H1 (cell line): ENCODE measurements at regions not wholly inside any gene's neighbourhood (a gene's known extent, or its start where the extent isn't known, plus 50 kb on each side); places are given as distances from the start of the nearest gene placed in this dataset.

Experiments
- CTCF ChIA-PET: fragments of 300-600 bp; sonication (Branson Sonifier 250); formaldehyde crosslinking; loops from one replicate; lab custom pipeline; 2021; ENCODE audit not compliant: partially characterized antibody; lab: Charles Lee
- POLR2A ChIA-PET: fragments of 300-600 bp; sonication (Branson Sonifier 250); formaldehyde crosslinking; loops from one replicate; lab custom pipeline; 2021; ENCODE audit warnings: inconsistent platforms; ENCODE audit not compliant: partially characterized antibody; lab: Charles Lee
- DNase-seq, 2 experiments: peaks; one replicate each; pipeline versions ENCODE4 v3.0.0 to v3.0.0-alpha.2; 2010 to 2022; ENCODE audit warnings: low spot score in 2 of 2, low read depth in 1 of 2, mixed read lengths in 1 of 2
- FAIRE-seq: peaks from 2 replicates; lab custom pipeline; 2011; peaks lifted over from hg19 to GRCh38; lab: Jason Lieb, UNC
- H2AFZ ChIP-seq: 2 replicates; pipeline ENCODE4 v1.8.1; 2012; ENCODE audit warnings: low read length, inconsistent platforms
- H2AK5ac ChIP-seq: 2 replicates; pipeline ENCODE4 v1.6.1; 2013; ENCODE audit warnings: low read depth, low read length
- H2BK120ac ChIP-seq: replicated peaks from 2 replicates; pipeline ENCODE3; 2013; ENCODE audit warnings: low read depth, low read length, inconsistent platforms
- H2BK12ac ChIP-seq: 2 replicates; pipeline ENCODE4 v1.6.1; 2013; ENCODE audit warnings: low read depth, low read length
- H2BK15ac ChIP-seq: 2 replicates; pipeline ENCODE4 v1.6.1; 2013; ENCODE audit warnings: low read length
- H2BK20ac ChIP-seq: 2 replicates; pipeline ENCODE4 v1.6.1; 2013; ENCODE audit warnings: low read length
- H2BK5ac ChIP-seq: 2 replicates; pipeline ENCODE4 v1.6.1; 2013; ENCODE audit warnings: low read depth, low read length
- H3K14ac ChIP-seq: 2 replicates; pipeline ENCODE4 v1.6.1; 2013; ENCODE audit warnings: inconsistent platforms; ENCODE audit not compliant: insufficient read length
- H3K18ac ChIP-seq: 2 replicates; pipeline ENCODE4 v1.6.1; 2013; ENCODE audit warnings: low read length; ENCODE audit errors: extremely low read depth
- H3K23ac ChIP-seq: 2 replicates; pipeline ENCODE4 v1.6.1; 2013; ENCODE audit warnings: inconsistent platforms; ENCODE audit not compliant: insufficient read length
- H3K23me2 ChIP-seq: 2 replicates; pipeline ENCODE4 v1.6.1; 2013; ENCODE audit warnings: low read depth, low read length
- H3K27ac ChIP-seq: 2 replicates; pipeline ENCODE4 v1.6.1; 2011; ENCODE audit warnings: low read depth, low read length, inconsistent platforms
- H3K27me3 ChIP-seq, 4 experiments: replicated peaks in 1 of 4; 1 replicate in 1 of 4; 2 replicates in 3 of 4; pipeline versions ENCODE4 v1.6.1 to v1.8.1; 2011 to 2013; ENCODE audit warnings: low read length in 3 of 4, mild to moderate bottlenecking in 3 of 4, inconsistent platforms in 2 of 4, mixed read lengths in 2 of 4, moderate library complexity in 1 of 4; ENCODE audit not compliant: control insufficient read depth in 3 of 4, insufficient read depth in 3 of 4; ENCODE audit errors: extremely low read depth in 1 of 4
- H3K36me3 ChIP-seq, 4 experiments: 2 replicates each; pipeline versions ENCODE4 v1.6.1 to v1.8.1; 2011 to 2013; ENCODE audit warnings: mild to moderate bottlenecking in 4 of 4, low read length in 3 of 4, moderate library complexity in 2 of 4, control low read depth in 1 of 4, inconsistent platforms in 1 of 4; ENCODE audit not compliant: insufficient read depth in 4 of 4, control insufficient read depth in 2 of 4
- H3K4ac ChIP-seq: replicated peaks from 2 replicates; pipeline ENCODE3; 2013; ENCODE audit warnings: low read length, low read depth, mixed read lengths, inconsistent platforms; ENCODE audit not compliant: insufficient read length
- H3K4me1 ChIP-seq, 4 experiments: replicated peaks in 1 of 4; 1 replicate in 1 of 4; 2 replicates in 3 of 4; pipeline versions ENCODE4 v1.6.1 to v1.8.1; 2011 to 2013; ENCODE audit warnings: low read length in 3 of 4, inconsistent platforms in 2 of 4, mixed read lengths in 1 of 4; ENCODE audit not compliant: insufficient read depth in 4 of 4, control insufficient read depth in 3 of 4
- H3K4me2 ChIP-seq, 2 experiments: 2 replicates each; pipeline versions ENCODE4 v1.6.1 to v1.8.1; 2011 to 2013; ENCODE audit warnings: low read depth in 2 of 2, low read length in 2 of 2, control low read depth in 1 of 2, inconsistent platforms in 1 of 2, mild to moderate bottlenecking in 1 of 2; ENCODE audit not compliant: insufficient read depth in 1 of 2
- H3K4me3 ChIP-seq, 4 experiments: fragments of 200-600, 300-600 bp in 1 of 4; sonication (generic), shearing (Covaris generic), sonication (Bioruptor Twin) in 1 of 4; 2 replicates each; pipeline versions ENCODE4 v1.5.1 to v1.8.1; 2011 to 2016; ENCODE audit warnings: low read length in 4 of 4, low read depth in 3 of 4, control low read depth in 2 of 4, inconsistent platforms in 2 of 4, mild to moderate bottlenecking in 2 of 4, mixed read lengths in 1 of 4, moderate library complexity in 1 of 4; ENCODE audit not compliant: insufficient read depth in 2 of 4; ENCODE audit errors: extremely low read depth in 1 of 4
- H3K56ac ChIP-seq: replicated peaks from 2 replicates; pipeline ENCODE3; 2013; ENCODE audit warnings: low read depth, mild to moderate bottlenecking, mixed read lengths, low read length, inconsistent platforms; ENCODE audit not compliant: insufficient read length
- H3K79me1 ChIP-seq: 2 replicates; pipeline ENCODE4 v1.6.1; 2013; ENCODE audit warnings: low read depth, low read length, control low read depth
- H3K79me2 ChIP-seq, 2 experiments: 2 replicates each; pipeline versions ENCODE4 v1.6.1 to v1.8.1; 2012 to 2013; ENCODE audit warnings: low read length in 2 of 2, mild to moderate bottlenecking in 2 of 2, inconsistent platforms in 1 of 2; ENCODE audit not compliant: insufficient read depth in 2 of 2, control insufficient read depth in 1 of 2
- H3K9ac ChIP-seq, 4 experiments: replicated peaks in 1 of 4; 1 replicate in 1 of 4; 2 replicates in 3 of 4; pipeline versions ENCODE4 v1.6.1 to v1.8.1; 2011 to 2013; ENCODE audit warnings: low read depth in 3 of 4, low read length in 3 of 4, control low read depth in 2 of 4, mild to moderate bottlenecking in 2 of 4, moderate library complexity in 2 of 4, inconsistent platforms in 1 of 4; ENCODE audit errors: extremely low read depth in 1 of 4
- H3K9me3 ChIP-seq, 2 experiments: 2 replicates each; pipeline versions ENCODE4 v1.6.1 to v1.8.1; 2012 to 2013; ENCODE audit warnings: mild to moderate bottlenecking in 2 of 2, moderate library complexity in 2 of 2, control low read depth in 1 of 2, inconsistent platforms in 1 of 2, low read depth in 1 of 2, low read length in 1 of 2, mixed read lengths in 1 of 2; ENCODE audit not compliant: insufficient read depth in 2 of 2
- H4K20me1 ChIP-seq, 2 experiments: replicated peaks in 1 of 2; 2 replicates each; pipeline versions ENCODE3 to v1.8.1; 2011 to 2013; ENCODE audit warnings: inconsistent platforms in 2 of 2, low read length in 2 of 2, mild to moderate bottlenecking in 1 of 2; ENCODE audit not compliant: insufficient read depth in 2 of 2, control insufficient read depth in 1 of 2
- H4K5ac ChIP-seq: 2 replicates; pipeline ENCODE4 v1.6.1; 2013; ENCODE audit warnings: low read length, low read depth, mixed read lengths, inconsistent platforms; ENCODE audit not compliant: insufficient read length
- H4K8ac ChIP-seq: 2 replicates; pipeline ENCODE4 v1.8.0; 2013; ENCODE audit warnings: mild to moderate bottlenecking, moderate library complexity, low read length, inconsistent platforms; ENCODE audit not compliant: insufficient read depth; ENCODE audit errors: extremely low read depth
- H4K91ac ChIP-seq: replicated peaks from 2 replicates; pipeline ENCODE3; 2013; ENCODE audit warnings: low read length, mixed read lengths, inconsistent platforms; ENCODE audit not compliant: insufficient read length
- ASH2L ChIP-seq: fragments of 200-600, 300-600 bp; sonication (generic); IDR thresholded peaks from one replicate; pipeline ENCODE4 v1.7.1; 2017; ENCODE audit warnings: low read length
- CTBP2 ChIP-seq: IDR thresholded peaks from 2 replicates; pipeline ENCODE4 v1.7.0; 2011; ENCODE audit warnings: borderline replicate concordance, mild to moderate bottlenecking, moderate library complexity, mixed read lengths, low read length; ENCODE audit not compliant: insufficient read depth, insufficient read length
- FOSL1 ChIP-seq: IDR thresholded peaks from 2 replicates; pipeline ENCODE4 v1.6.1; 2011; ENCODE audit warnings: mild to moderate bottlenecking, low read depth, low read length, moderate library complexity; ENCODE audit not compliant: insufficient read depth
- POLR2A ChIP-seq, 2 experiments: IDR thresholded peaks; 1 replicate in 1 of 2; 2 replicates in 1 of 2; pipeline ENCODE4 v1.6.1; 2011; ENCODE audit warnings: low read depth in 2 of 2, low read length in 2 of 2, mild to moderate bottlenecking in 2 of 2; ENCODE audit errors: control extremely low read depth in 1 of 2
- RNF2 ChIP-seq: fragments of 200-900, 300-1000 bp; sonication (generic); IDR thresholded peaks from 2 replicates; pipeline ENCODE4 v1.7.1; 2016; ENCODE audit warnings: borderline replicate concordance, low read depth, mild to moderate bottlenecking, antibody characterized with exemption, low read length; ENCODE audit not compliant: poor library complexity, severe bottlenecking; ENCODE audit errors: missing control alignments
- SIRT6 ChIP-seq: IDR thresholded peaks from one replicate; pipeline ENCODE4 v1.7.1; 2012; ENCODE audit warnings: low read length, inconsistent platforms
- SRF ChIP-seq: IDR thresholded peaks from 2 replicates; pipeline ENCODE4 v1.6.1; 2011; ENCODE audit warnings: mild to moderate bottlenecking, low read depth, low read length, moderate library complexity
- WGBS, 2 experiments: shearing (Covaris generic) in 1 of 2; methylation state at CpG; one replicate each; pipeline versions ENCODE4 v1.1.6 to v1.1.7; 2013 to 2015; ENCODE audit warnings: low lambda C conversion rate in 2 of 2, mixed read lengths in 2 of 2, inconsistent platforms in 1 of 2, low coverage in 1 of 2, missing lambda C conversion rate in 1 of 2; ENCODE audit not compliant: insufficient replicate concordance in 2 of 2, insufficient coverage in 1 of 2, insufficient read length in 1 of 2; ENCODE audit errors: extremely low coverage in 1 of 2, missing lambda C conversion rate in 1 of 2; 5-methylcytosine and 5-hydroxymethylcytosine counted together

DNA sequence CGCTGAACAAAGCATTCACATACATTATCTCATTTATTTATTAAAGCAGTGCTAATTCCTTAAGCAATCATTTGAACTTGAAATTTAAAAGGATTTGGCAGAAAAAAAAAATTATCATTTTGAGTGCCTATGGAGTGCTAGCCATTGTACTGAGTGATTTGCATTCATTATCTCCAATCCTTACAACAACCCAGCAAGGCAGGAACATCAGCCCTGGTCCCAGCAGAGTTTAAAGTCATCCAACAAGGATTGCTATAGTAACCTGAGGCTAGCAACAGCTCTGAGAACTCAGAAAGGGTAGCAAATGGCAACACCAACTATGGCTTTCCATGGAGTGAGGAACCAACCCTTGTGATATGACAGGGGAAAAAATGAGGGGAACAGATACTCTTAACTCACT lies 237.6 kb upstream of the SETMAR start:
- Histone ChIP-seq H3K18ac (no peak overlapping the region), H2BK5ac (no peak overlapping the region), H3K36me3 (no peaks in the 10 kb centered on the region), H3K79me2 (no peaks in the 10 kb centered on the region), H3K23ac (no peak overlapping the region), H4K5ac (no peak overlapping the region), H3K27me3 (no peaks in the 10 kb centered on the region), H3K14ac (no peak overlapping the region), H3K79me1 (no peaks in the 10 kb centered on the region), H4K8ac (no peak overlapping the region), H3K4me2 (no peak overlapping the region), H3K23me2 (no peaks in the 10 kb centered on the region), H2BK20ac (no peak overlapping the region), H2BK15ac (no peak overlapping the region), H3K27ac (no peak overlapping the region), H2AFZ (no peak overlapping the region), H2AK5ac (no peak overlapping the region), H4K20me1 (no peaks in the 10 kb centered on the region), H3K9ac (no peak overlapping the region), H3K4me3 (no peak overlapping the region), H2BK120ac (no peak overlapping the region), H4K91ac (no peak overlapping the region), H3K56ac (no peak overlapping the region), H3K4ac (no peak overlapping the region), H3K9me3 (no peaks in the 10 kb centered on the region), H3K4me1 (peaks cover 0 to 4% (median 2%) of the 10 kb centered on the region in 4 experiments; a peak in 2 of 7 replicates), H2BK12ac (no peak overlapping the region)
- FAIRE-seq, result peak; percentile 72
- no peak for TF ChIP-seq RNF2
- no peak for TF ChIP-seq POLR2A (IDR thresholded peaks at IDR 0.05; ENCODE audit: control extremely low read depth in 1 of 2, low read depth in 2 of 2, low read length in 2 of 2)
- TF ChIP-seq SRF, result no peak
- TF ChIP-seq ASH2L, result no peak
- TF ChIP-seq FOSL1, result no peak
- TF ChIP-seq CTBP2, result no peak
- no peak for TF ChIP-seq SIRT6
- DNase-seq, result no peak
- CTCF ChIA-PET, result no interaction called here
- WGBS, 2 experiments, result 93% methylated on average over 1 of the region's 1 CpG; no CpG with 5 or more reads in 1 of the 2 experiments
- POLR2A ChIA-PET, result no interaction called here
